K562 (cell line): ENCODE measurements at regions not wholly inside any gene's neighbourhood (a gene's known extent, or its start where the extent isn't known, plus 50 kb on each side); places are given as distances from the start of the nearest gene placed in this dataset.

ENCODE experiments used
- ATAC-seq: fragments of 200-7000 bp; cut with Tn5 transposase; 3 replicates; pipeline ENCODE4 v1.9.1; 2020; ENCODE audit warnings: moderate library complexity
- BruUV-seq: library from RNA; stranded (reverse); fragments of 400-500 nt; replicated peaks from 2 replicates; lab custom pipeline; 2021; lab: Mats Ljungman, UMichigan
- CTCF ChIA-PET: fragments of 300-600 bp; formaldehyde crosslinking; extraction: SDS; loops from one replicate; lab custom pipeline; 2021; ENCODE audit warnings: low intra/inter-chr PET ratio; lab: Yijun Ruan, JAX
- POLR2A ChIA-PET: fragments of 300-600, 350-650 bp; sonication (Branson Sonifier 250); formaldehyde crosslinking; extraction: SDS; loops from one replicate; lab custom pipeline; 2021; ENCODE audit warnings: antibody characterized with exemption, inconsistent platforms; lab: Yijun Ruan, JAX
- DNase-seq, 4 experiments: peaks; one replicate each; pipeline versions ENCODE4 v3.0.0 to v3.0.0-alpha.2; 2011 to 2018; ENCODE audit warnings: low spot score in 3 of 4, mixed read lengths in 3 of 4; ENCODE audit errors: extremely low read depth in 1 of 4
- FAIRE-seq: peaks from 2 replicates; lab custom pipeline; 2011; peaks lifted over from hg19 to GRCh38; lab: Jason Lieb, UNC
- H2AFZ ChIP-seq: 2 replicates; pipeline ENCODE4 v1.6.0; 2011; ENCODE audit warnings: low read depth, low read length, control low read depth, inconsistent platforms
- H3K27ac ChIP-seq: fragments of 200-600 bp; 3 replicates; pipeline ENCODE4 v1.8.0; 2011; ENCODE audit warnings: low read depth, mild to moderate bottlenecking, control low read depth, inconsistent platforms, low read length, moderate library complexity, mixed read lengths; ENCODE audit errors: extremely low read depth
- H3K27me3 ChIP-seq, 2 experiments: fragments of 300-600 bp in 1 of 2; 2 replicates in 1 of 2; 3 replicates in 1 of 2; pipeline versions ENCODE4 v1.6.0 to v1.8.0; 2011; ENCODE audit warnings: inconsistent platforms in 2 of 2, low read length in 2 of 2, mild to moderate bottlenecking in 1 of 2, mixed read lengths in 1 of 2, moderate library complexity in 1 of 2; ENCODE audit not compliant: control insufficient read depth in 2 of 2, insufficient read depth in 2 of 2
- H3K36me3 ChIP-seq: fragments of 300-600 bp; 3 replicates; pipeline ENCODE4 v1.8.0; 2011; ENCODE audit warnings: mild to moderate bottlenecking, low read length, inconsistent platforms; ENCODE audit not compliant: control insufficient read depth, insufficient read depth
- H3K4me1 ChIP-seq, 2 experiments: fragments of 200-600 bp in 1 of 2; replicated peaks in 1 of 2; 2 replicates in 1 of 2; 3 replicates in 1 of 2; pipeline versions ENCODE4 v1.5.1 to v1.8.0; 2011; ENCODE audit warnings: inconsistent platforms in 2 of 2, low read length in 2 of 2, mild to moderate bottlenecking in 1 of 2, mixed read lengths in 1 of 2, moderate library complexity in 1 of 2; ENCODE audit not compliant: control insufficient read depth in 2 of 2, insufficient read depth in 2 of 2
- H3K4me2 ChIP-seq: 2 replicates; pipeline ENCODE4 v1.6.1; 2011; ENCODE audit warnings: low read length, control low read depth, inconsistent platforms, mixed read lengths; ENCODE audit not compliant: insufficient read depth
- H3K4me3 ChIP-seq: fragments of 200-600 bp; sonication (generic), shearing (Covaris generic); 2 replicates; pipeline ENCODE4 v1.5.1; 2016; ENCODE audit warnings: control low read depth, inconsistent platforms
- H3K79me2 ChIP-seq: fragments of 200-600 bp; 3 replicates; pipeline ENCODE4 v1.8.0; 2011; ENCODE audit warnings: low read length, inconsistent platforms; ENCODE audit not compliant: control insufficient read depth, insufficient read depth
- H3K9ac ChIP-seq, 2 experiments: 2 replicates each; pipeline versions ENCODE4 v1.6.0 to v1.6.1; 2011; ENCODE audit warnings: low read depth in 2 of 2, low read length in 2 of 2, control low read depth in 1 of 2, inconsistent platforms in 1 of 2, mild to moderate bottlenecking in 1 of 2, mixed read lengths in 1 of 2; ENCODE audit not compliant: insufficient read depth in 1 of 2
- H3K9me1 ChIP-seq: one replicate; pipeline ENCODE4 v1.6.0; 2011; ENCODE audit warnings: inconsistent platforms, mild to moderate bottlenecking, low read length, moderate library complexity; ENCODE audit not compliant: control insufficient read depth, insufficient read depth
- H3K9me3 ChIP-seq: replicated peaks from 2 replicates; pipeline ENCODE4 v1.5.1; 2011; ENCODE audit warnings: low read depth, low read length, inconsistent platforms; ENCODE audit not compliant: control insufficient read depth, insufficient read depth
- H4K20me1 ChIP-seq: replicated peaks from 2 replicates; pipeline ENCODE4 v1.6.1; 2011; ENCODE audit warnings: low read length, inconsistent platforms, mixed read lengths; ENCODE audit not compliant: control insufficient read depth, insufficient read depth
- ARID2 ChIP-seq: fragments of 450-650 bp; IDR thresholded peaks from 2 replicates; pipeline ENCODE4 v1.6.1; 2017; ENCODE audit warnings: antibody characterized with exemption, mild to moderate bottlenecking
- GABPB2 ChIP-seq: fragments of 250-450 bp; sonication (Bioruptor Pico); conservative IDR thresholded peaks from 2 replicates; pipeline ENCODE4 v1.5.1; 2021; ENCODE audit warnings: mild to moderate bottlenecking
- HNRNPUL1 ChIP-seq: fragments of 200-400 bp; formaldehyde crosslinking; IDR thresholded peaks from 2 replicates; pipeline ENCODE4 v1.6.1; 2017; ENCODE audit warnings: low read length
- NCOA2 ChIP-seq, 2 experiments: fragments of 450-650 bp; IDR thresholded peaks; 2 replicates each; pipeline ENCODE4 v1.6.1; 2018; ENCODE audit warnings: mild to moderate bottlenecking in 2 of 2, moderate library complexity in 1 of 2; ENCODE audit not compliant: partially characterized antibody in 2 of 2
- NR2C1 ChIP-seq, 2 experiments: fragments of 450-650 bp; IDR thresholded peaks; 2 replicates each; pipeline ENCODE4 v1.6.1; 2017; ENCODE audit warnings: mild to moderate bottlenecking in 2 of 2, antibody characterized with exemption in 1 of 2, inconsistent platforms in 1 of 2, missing compliant biosample characterization in 1 of 2, missing genetic modification characterization in 1 of 2
- POU5F1 ChIP-seq: fragments of 150-350 bp; IDR thresholded peaks from 2 replicates; pipeline ENCODE4 v1.6.1; 2014; ENCODE audit warnings: borderline replicate concordance, low read length, low read depth, mild to moderate bottlenecking; ENCODE audit not compliant: partially characterized antibody
- RNF2 ChIP-seq: sonication (generic); IDR thresholded peaks from 2 replicates; pipeline ENCODE4 v1.6.1; 2016
- ZNF778 ChIP-seq: fragments of 450-650 bp; formaldehyde crosslinking; IDR thresholded peaks from 2 replicates; pipeline ENCODE4 v1.4.0; 2020; ENCODE audit warnings: mild to moderate bottlenecking, moderate library complexity
- WGBS: fragments of 100-300 bp; shearing (Covaris generic); methylation state at CpG from one replicate; pipeline ENCODE4 v1.1.6; 2016; ENCODE audit warnings: low coverage, mixed read lengths; ENCODE audit not compliant: insufficient coverage; ENCODE audit errors: missing lambda C conversion rate; 5-methylcytosine and 5-hydroxymethylcytosine counted together
- in situ Hi-C: fragments of 300-500 bp; cut with MboI; formaldehyde crosslinking; loops from 4 replicates; pipeline ENCODE4 v1.15.0; 2018; ENCODE audit warnings: inconsistent platforms, mixed read lengths
- intact Hi-C: fragments of 100-400 bp; cut with micrococcal nuclease; formaldehyde crosslinking; loops from 2 replicates; pipeline ENCODE4 v1.14.2; 2022

GRCh38 chr21:25427828-25428227 lies 179.5 kb downstream of the MRPL39 start:
- ChIA-PET CTCF (no interaction called here), POLR2A (no interaction called here)

GRCh38 chr21:25426580-25426979 lies 180.7 kb downstream of the MRPL39 start:
- H3K36me3 ChIP-seq, result no peaks in the 10 kb centered on the region
- WGBS, result under 1% methylated on average over 4 of the region's 4 CpGs
- FAIRE-seq (no peak), ATAC-seq (no peak), DNase-seq (no peak)
- no peak overlapping the region for H3K27ac ChIP-seq
- H3K9me3 ChIP-seq, result no peaks in the 10 kb centered on the region
- BruUV-seq, result no TSS peak
- H4K20me1 ChIP-seq, result no peaks in the 10 kb centered on the region
- in situ Hi-C loops, result no loop called here
- H3K79me2 ChIP-seq, result no peaks in the 10 kb centered on the region
- no peak for TF ChIP-seq RNF2
- no peak for TF ChIP-seq NR2C1 (IDR thresholded peaks at IDR 0.05)
- TF ChIP-seq NR2C1 (tag; IDR thresholded peaks at IDR 0.05), result no peak
- no peak for TF ChIP-seq GABPB2
- TF ChIP-seq ZNF778 (CRISPR knock-in tag), result no peak
- no peak for TF ChIP-seq HNRNPUL1
- TF ChIP-seq POU5F1, result no peak
- intact Hi-C loops, result no loop called here
- H2AFZ ChIP-seq, result no peak overlapping the region
- CTCF ChIA-PET, result no interaction called here
- H3K9ac ChIP-seq, result no peak overlapping the region
- H3K9me1 ChIP-seq, result no peaks in the 10 kb centered on the region
- no peaks in the 10 kb centered on the region for H3K4me1 ChIP-seq
- H3K27me3 ChIP-seq, result no peaks in the 10 kb centered on the region
- POLR2A ChIA-PET, result no interaction called here
- H3K4me3 ChIP-seq, result no peak overlapping the region
- H3K4me2 ChIP-seq, result no peak overlapping the region

More at GRCh38 chr21:25427828-25428227, 179.5 kb downstream of the MRPL39 start:
- Histone ChIP-seq H3K4me1 (no peaks in the 10 kb centered on the region), H3K4me2 (no peak overlapping the region), H3K79me2 (no peaks in the 10 kb centered on the region), H3K9ac (no peak overlapping the region), H3K9me1 (no peaks in the 10 kb centered on the region), H4K20me1 (no peaks in the 10 kb centered on the region), H3K27ac (no peak overlapping the region), H3K4me3 (no peak overlapping the region), H3K36me3 (no peaks in the 10 kb centered on the region), H3K27me3 (no peaks in the 10 kb centered on the region), H3K9me3 (no peaks in the 10 kb centered on the region)
- FAIRE-seq (no peak), DNase-seq (no peak), ATAC-seq (no peak)
- WGBS, result 0% methylated on average over 5 of the region's 5 CpGs
- in situ Hi-C loops (no loop called here), intact Hi-C loops (no loop called here)
- no peak for TF ChIP-seq ARID2
- no peak for TF ChIP-seq NCOA2 (IDR thresholded peaks at IDR 0.05; ENCODE audit: partially characterized antibody in 2 of 2)
- TF ChIP-seq, all 486 proteins: peak for 0
- no peak overlapping the region for H2AFZ ChIP-seq
- no TSS peak for BruUV-seq
